ENCODE measurements at regions not wholly inside any gene's neighbourhood (a gene's known extent, or its start where the extent isn't known, plus 50 kb on each side); places are given as distances from the start of the nearest gene placed in this dataset.

- no peak for TF ChIP-seq CTCF (IDR thresholded peaks at IDR 0.05)
- TF ChIP-seq POLR2A (IDR thresholded peaks at IDR 0.05): no peak
These were observed 67.5 kb upstream of the BZW1 start for GRCh38 chr2:200744201-200744602.

All from uterus (tissue), 2 donors.